Stimulated activated naive CD8-positive, alpha-beta T cell treated with anti-CD3 and anti-CD28 coated beads, Interleukin-15, Interleukin-2, amounts not matched to agents 100 ng/mL and 50 ng/mL, for 24 hours (primary cell): ENCODE measurements at regions not wholly inside any gene's neighbourhood (a gene's known extent, or its start where the extent isn't known, plus 50 kb on each side); places are given as distances from the start of the nearest gene placed in this dataset.
"Not testable (repeated sequence)": the region's sequence is repeated elsewhere in the genome, so short reads cannot be mapped to it uniquely, and the experiment has no call there.

ENCODE experiments used
- H3K27ac Mint-ChIP-seq: one replicate; pipeline ENCODE4 v1.8.0; 2021; ENCODE audit warnings: mild to moderate bottlenecking, mixed read lengths
- H3K27me3 Mint-ChIP-seq: one replicate; pipeline ENCODE4 v1.8.0; 2021; ENCODE audit warnings: mixed read lengths
- H3K36me3 Mint-ChIP-seq: one replicate; pipeline ENCODE4 v1.8.0; 2021; ENCODE audit warnings: low read depth, mixed read lengths
- H3K4me1 Mint-ChIP-seq: one replicate; pipeline ENCODE4 v1.8.0; 2021; ENCODE audit warnings: low read depth, mixed read lengths
- H3K4me3 Mint-ChIP-seq: one replicate; pipeline ENCODE4 v1.8.0; 2021; ENCODE audit warnings: mild to moderate bottlenecking, mixed read lengths
- H3K9me3 Mint-ChIP-seq: one replicate; pipeline ENCODE4 v1.8.0; 2021; ENCODE audit warnings: mixed read lengths

DNA sequence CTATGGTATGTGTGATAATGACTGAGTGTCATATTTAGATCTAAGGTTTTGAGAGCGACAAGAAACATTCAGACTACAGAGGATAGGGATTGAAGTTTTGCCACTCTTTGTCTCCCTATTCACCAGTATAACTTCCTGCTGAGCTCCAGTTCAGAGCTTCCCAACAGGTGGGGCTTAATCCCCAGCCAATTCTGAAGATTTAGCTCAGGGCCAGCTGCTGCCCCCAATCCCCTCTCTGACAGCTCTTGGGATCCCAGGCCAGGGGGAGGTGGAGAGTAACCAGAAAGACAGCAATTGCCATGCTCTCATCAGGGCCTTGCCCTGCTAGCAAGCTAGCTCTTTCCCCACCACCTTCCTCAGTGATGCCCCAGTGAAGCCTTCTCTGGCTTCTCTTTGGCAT, 57.8 kb downstream of the TRIL start:
- Mint-ChIP-seq H3K4me1 (no peaks in the 10 kb centered on the region), H3K27me3 (peaks cover 17% of the 10 kb centered on the region), H3K9me3 (no peaks in the 10 kb centered on the region), H3K36me3 (no peaks in the 10 kb centered on the region), H3K27ac (no peak overlapping the region), H3K4me3 (no peak overlapping the region)

DNA sequence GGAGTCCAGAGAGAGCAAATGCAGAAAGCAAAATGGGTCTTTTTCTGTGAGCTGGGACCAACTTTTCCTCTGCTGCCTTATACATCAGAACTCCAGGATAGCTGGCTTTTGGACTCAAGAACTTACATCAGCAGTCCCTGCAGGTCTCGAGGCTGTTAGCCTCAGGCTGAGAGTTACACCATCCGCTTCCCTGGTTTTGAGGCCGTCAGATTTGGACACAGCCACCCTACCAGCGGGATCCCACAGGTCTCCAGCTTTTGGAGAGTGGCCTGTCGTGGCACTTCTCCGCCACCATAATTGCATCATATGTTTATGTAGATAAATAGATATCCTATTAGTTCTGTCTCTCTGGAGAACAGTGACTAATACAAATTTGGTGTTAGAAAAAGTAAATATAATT, 64.2 kb downstream of the TRIL start:
- Mint-ChIP-seq H3K4me3 (no peak overlapping the region), H3K27me3 (peaks cover 29% of the 10 kb centered on the region), H3K36me3 (no peaks in the 10 kb centered on the region), H3K27ac (no peak overlapping the region), H3K9me3 (no peaks in the 10 kb centered on the region), H3K4me1 (no peaks in the 10 kb centered on the region)

DNA sequence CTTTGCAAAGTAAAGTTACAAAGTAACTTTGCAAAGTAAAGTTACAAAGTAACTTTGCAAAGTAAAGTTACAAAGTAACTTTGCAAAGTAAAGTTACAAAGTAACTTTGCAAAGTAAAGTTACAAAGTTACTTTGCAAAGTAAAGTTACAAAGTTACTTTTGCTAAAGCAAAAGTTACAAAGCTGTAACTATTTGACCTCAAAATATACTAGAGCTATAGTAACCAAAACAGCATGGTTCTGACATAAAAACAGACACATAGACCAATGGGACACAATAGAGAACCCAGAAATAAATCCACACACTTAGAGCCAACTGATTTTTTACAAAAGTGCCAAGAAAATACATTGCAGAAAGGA, 66.3 kb downstream of the TRIL start:
- H3K36me3 Mint-ChIP-seq, H3K27ac Mint-ChIP-seq, H3K4me1 Mint-ChIP-seq, H3K9me3 Mint-ChIP-seq, H3K4me3 Mint-ChIP-seq: not testable (repeated sequence)
- H3K27me3 Mint-ChIP-seq = peaks cover 39% of the 10 kb centered on the region

DNA sequence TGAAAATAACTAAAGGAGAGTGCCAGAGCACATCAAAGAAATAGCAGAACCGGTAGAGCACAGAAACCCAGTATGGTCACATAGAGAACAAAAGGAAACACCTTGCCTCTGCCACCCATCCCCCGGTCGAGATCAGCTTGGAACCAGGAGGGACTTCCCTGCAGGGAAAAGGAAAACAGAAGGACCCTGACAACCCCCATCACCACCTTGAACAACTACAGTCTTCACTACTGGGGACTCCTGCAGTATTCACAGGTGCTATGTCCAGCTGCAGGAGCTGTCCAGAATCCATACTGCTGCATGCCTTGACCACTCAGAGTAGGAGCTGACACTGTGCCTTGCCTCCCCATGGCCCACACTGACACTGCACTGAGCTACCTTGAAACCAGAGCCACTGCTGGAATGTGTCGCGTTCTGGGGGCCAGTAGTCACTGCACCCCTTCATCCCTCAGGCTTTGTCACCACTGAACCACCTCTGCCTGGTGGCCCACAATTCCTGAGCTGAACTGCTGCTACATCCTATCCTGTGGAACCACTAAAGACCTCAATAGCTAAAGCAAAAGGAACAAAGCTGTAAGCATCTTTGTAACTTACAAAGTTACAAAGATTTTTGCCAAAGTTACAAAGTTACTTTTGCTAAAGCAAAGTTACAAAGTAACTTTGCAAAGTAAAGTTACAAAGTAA, 66.8 kb downstream of the TRIL start:
- no peaks in the 10 kb centered on the region for H3K9me3 Mint-ChIP-seq
- no peak overlapping the region for H3K27ac Mint-ChIP-seq
- H3K4me3 Mint-ChIP-seq = no peak overlapping the region
- H3K27me3 Mint-ChIP-seq = peaks cover 43% of the 10 kb centered on the region
- H3K36me3 Mint-ChIP-seq = no peaks in the 10 kb centered on the region
- no peaks in the 10 kb centered on the region for H3K4me1 Mint-ChIP-seq

DNA sequence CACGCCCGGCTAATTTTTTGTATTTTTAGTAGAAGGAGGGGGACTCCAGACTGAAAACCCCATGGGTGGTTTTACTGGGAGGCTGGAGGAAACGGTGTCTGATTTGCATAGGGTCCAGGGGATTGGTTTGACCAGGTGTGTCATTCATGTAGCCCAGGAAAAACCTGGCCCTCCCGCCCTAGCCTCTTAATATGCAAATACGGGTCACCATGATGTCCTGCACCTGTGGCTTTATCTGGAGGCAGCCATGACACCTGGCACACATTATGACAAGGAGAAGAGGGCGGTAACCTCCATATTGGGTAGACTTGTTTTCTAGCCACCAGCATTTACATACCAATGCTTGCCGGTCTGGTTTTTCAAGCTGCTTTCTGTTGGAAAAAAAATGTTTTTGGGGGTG, 68.0 kb downstream of the TRIL start:
- H3K36me3 Mint-ChIP-seq = no peaks in the 10 kb centered on the region
- H3K4me3 Mint-ChIP-seq = no peak overlapping the region
- no peaks in the 10 kb centered on the region for H3K9me3 Mint-ChIP-seq
- no peaks in the 10 kb centered on the region for H3K4me1 Mint-ChIP-seq
- no peak overlapping the region for H3K27ac Mint-ChIP-seq
- peaks cover 47% of the 10 kb centered on the region for H3K27me3 Mint-ChIP-seq

DNA sequence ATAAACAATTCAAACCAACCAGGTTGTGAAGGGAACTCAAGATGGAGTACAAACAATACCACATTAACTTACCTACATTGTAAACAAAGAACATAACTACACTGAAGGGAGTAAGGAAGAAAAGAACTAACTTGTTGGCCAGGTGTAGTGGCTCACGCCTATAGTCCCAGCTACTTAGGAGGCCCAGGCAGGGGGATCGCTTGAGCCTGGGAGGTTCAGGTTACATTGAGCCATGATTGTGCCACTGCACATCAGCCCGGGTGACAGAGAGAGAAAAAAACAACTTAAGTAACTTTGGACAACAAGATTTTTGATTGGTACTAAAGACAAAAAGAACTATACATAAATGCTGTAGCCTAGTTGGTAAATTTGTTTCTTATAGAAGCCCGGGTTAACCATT, 68.8 kb downstream of the TRIL start:
- Mint-ChIP-seq H3K27ac (no peak overlapping the region), H3K36me3 (no peaks in the 10 kb centered on the region), H3K4me1 (no peaks in the 10 kb centered on the region), H3K4me3 (no peak overlapping the region), H3K9me3 (no peaks in the 10 kb centered on the region), H3K27me3 (peaks cover 51% of the 10 kb centered on the region)

DNA sequence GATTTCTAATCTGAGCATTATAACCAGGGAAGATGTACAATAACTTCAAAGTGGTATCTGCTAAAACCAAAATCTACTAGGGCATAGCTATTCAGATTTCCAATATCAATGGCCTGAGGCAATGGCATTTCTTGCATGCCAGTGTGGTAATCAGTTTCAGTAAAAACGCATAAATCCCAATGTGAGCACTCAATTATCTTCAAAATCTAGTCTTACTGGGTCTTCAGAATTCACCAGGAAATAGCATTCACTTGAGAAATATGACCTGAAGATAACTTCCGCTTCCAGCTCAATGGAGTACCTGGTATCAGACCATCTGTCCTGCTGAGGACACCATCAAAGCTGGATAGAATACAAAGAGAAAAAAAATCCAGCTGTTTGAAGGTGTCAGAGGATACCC, 72.4 kb downstream of the TRIL start:
- Mint-ChIP-seq H3K4me1 (no peaks in the 10 kb centered on the region), H3K27me3 (peaks cover 63% of the 10 kb centered on the region), H3K4me3 (no peak overlapping the region), H3K36me3 (no peaks in the 10 kb centered on the region), H3K27ac (no peak overlapping the region), H3K9me3 (no peaks in the 10 kb centered on the region)

DNA sequence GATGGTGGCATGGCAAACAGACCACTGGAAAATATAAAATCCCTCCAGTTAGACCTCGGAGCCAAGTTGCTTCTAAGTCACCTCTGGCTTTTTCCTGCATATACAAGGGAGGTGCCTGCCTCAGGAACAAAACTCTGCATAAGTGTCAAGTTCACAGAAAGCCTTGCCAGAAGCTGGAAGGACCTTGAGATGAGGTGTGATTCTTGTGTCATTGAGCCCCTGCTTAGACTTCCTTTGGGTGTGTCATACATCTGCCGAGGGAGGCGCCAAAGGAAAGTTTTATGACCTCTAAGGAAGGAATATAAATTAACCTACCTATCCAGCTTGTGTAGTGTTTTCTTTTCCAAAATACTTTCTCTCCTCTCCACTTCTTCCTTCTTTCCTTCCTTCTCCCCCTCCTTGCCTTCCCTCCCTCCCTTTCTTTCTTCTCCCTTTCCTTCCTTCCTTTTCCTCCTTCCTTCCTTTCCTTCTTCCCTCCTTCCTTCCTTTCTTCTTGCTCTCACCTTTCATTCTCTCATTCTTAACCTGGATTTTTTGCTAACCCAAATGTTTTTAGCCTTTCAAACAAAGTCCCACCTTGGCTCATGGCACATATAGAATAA, 75.2 kb downstream of the TRIL start:
- no peaks in the 10 kb centered on the region for H3K4me1 Mint-ChIP-seq
- H3K9me3 Mint-ChIP-seq = no peaks in the 10 kb centered on the region
- H3K27ac Mint-ChIP-seq = no peak overlapping the region
- no peaks in the 10 kb centered on the region for H3K36me3 Mint-ChIP-seq
- H3K4me3 Mint-ChIP-seq = no peak overlapping the region
- peaks cover 69% of the 10 kb centered on the region for H3K27me3 Mint-ChIP-seq

DNA sequence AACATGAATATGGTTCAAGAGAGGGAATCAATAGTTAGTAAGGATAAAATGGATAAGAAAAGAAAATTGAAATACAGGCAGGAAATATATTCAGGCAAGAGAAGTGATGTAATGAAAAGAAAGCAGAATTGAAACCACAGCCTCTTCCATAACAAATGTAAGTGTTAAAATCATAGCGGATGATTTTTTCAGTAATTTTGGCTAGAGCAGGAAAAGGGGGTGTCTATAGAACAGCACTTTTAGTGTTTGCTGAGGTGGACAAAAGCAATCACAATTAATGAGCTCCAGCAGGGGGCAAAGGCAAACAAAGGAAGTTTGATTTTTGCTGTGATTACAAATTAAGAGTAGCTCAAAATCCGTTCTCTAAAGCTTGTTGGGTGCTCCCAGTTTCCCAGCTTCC, 79.0 kb downstream of the TRIL start:
- no peaks in the 10 kb centered on the region for H3K4me1 Mint-ChIP-seq
- H3K27me3 Mint-ChIP-seq = peaks cover 51% of the 10 kb centered on the region
- H3K9me3 Mint-ChIP-seq = no peaks in the 10 kb centered on the region
- no peak overlapping the region for H3K4me3 Mint-ChIP-seq
- no peaks in the 10 kb centered on the region for H3K36me3 Mint-ChIP-seq
- H3K27ac Mint-ChIP-seq = no peak overlapping the region

DNA sequence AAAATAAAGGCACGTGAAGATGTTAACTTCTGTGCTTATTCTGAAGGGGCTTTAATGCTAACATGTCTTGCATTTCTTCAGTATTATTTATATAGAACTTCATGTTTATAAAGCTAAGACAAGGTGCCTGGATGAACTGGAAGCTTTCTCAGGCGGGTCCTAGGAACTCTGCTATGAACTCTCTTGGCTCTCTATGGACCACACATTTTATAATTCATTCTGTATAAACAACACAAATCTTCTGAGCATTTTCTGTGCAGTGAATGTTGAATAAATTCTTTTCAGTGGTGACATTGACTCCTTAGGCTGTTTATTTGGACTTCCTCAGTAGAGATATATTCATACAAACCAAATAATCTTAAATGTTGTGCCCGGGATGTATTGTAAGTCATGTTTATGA, 79.6 kb downstream of the TRIL start:
- H3K27me3 Mint-ChIP-seq = peaks cover 49% of the 10 kb centered on the region

More for the DNA sequence above, 79.6 kb downstream of the TRIL start:
- Mint-ChIP-seq H3K4me1 (no peaks in the 10 kb centered on the region), H3K9me3 (no peaks in the 10 kb centered on the region), H3K36me3 (no peaks in the 10 kb centered on the region), H3K27ac (no peak overlapping the region), H3K4me3 (no peak overlapping the region)
